Prostate gland (tissue), 2 donors: ENCODE measurements at regions not wholly inside any gene's neighbourhood (a gene's known extent, or its start where the extent isn't known, plus 50 kb on each side); places are given as distances from the start of the nearest gene placed in this dataset.

Source experiments
- CTCF ChIP-seq, 4 experiments: fragments of 200-600 bp in 2 of 4; fragments of 450-650 bp in 2 of 4; sonication (generic) in 2 of 4; IDR thresholded peaks; 1 replicate in 3 of 4; 2 replicates in 1 of 4; pipeline ENCODE4 v1.5.1; 2016 to 2019; ENCODE audit warnings: antibody characterized with exemption in 4 of 4, mild to moderate bottlenecking in 2 of 4, moderate library complexity in 2 of 4
- POLR2A ChIP-seq: fragments of 450-650 bp; IDR thresholded peaks from one replicate; pipeline ENCODE4 v1.6.1; 2016; ENCODE audit warnings: antibody characterized with exemption, mild to moderate bottlenecking

DNA sequence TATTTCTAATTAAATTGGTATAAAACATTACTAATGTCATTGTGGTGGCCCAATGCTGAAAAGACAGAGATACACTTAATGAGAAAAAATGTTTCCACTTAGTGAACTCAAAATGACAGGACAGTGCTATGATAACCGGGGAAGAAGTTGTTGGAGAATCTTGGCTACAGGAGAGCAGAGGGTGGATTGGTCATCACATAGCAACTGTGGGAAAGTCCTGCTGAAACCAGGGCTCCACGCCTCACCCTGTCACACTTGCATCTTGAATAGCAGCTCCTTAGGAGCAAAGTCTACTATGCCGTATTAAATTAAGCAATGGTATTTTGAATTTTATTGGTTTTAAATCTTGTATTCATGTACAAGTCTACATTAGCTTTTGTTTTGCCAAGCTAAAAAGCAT, 225.5 kb downstream of the KLF6 start:
- TF ChIP-seq CTCF (IDR thresholded peaks at IDR 0.05) (no peak), POLR2A (no peak)
